Small intestine (tissue), 7 donors: ENCODE measurements at regions not wholly inside any gene's neighbourhood (a gene's known extent, or its start where the extent isn't known, plus 50 kb on each side); places are given as distances from the start of the nearest gene placed in this dataset.

ENCODE experiments used
- DNase-seq, 2 donors: peaks; one replicate each; pipeline versions ENCODE4 v3.0.0 to v3.0.0-alpha.2; 2013
- FAIRE-seq: peaks from 2 replicates; lab custom pipeline; 2012; peaks lifted over from hg19 to GRCh38; lab: Jason Lieb, UNC
- H3K27ac ChIP-seq, 3 donors: one replicate each; pipeline ENCODE4 v1.5.1; 2013; ENCODE audit warnings: low read length in 2 of 3, mild to moderate bottlenecking in 2 of 3, control low read depth in 1 of 3, inconsistent platforms in 1 of 3, low read depth in 1 of 3, moderate library complexity in 1 of 3
- H3K27me3 ChIP-seq, 3 donors: one replicate each; pipeline ENCODE4 v1.6.1; 2013; ENCODE audit warnings: low read length in 3 of 3, inconsistent platforms in 1 of 3; ENCODE audit not compliant: control insufficient read depth in 3 of 3, insufficient read depth in 3 of 3
- H3K36me3 ChIP-seq, 3 donors: one replicate each; pipeline ENCODE4 v1.6.1; 2013; ENCODE audit warnings: low read length in 3 of 3, inconsistent platforms in 1 of 3, low read depth in 1 of 3, mild to moderate bottlenecking in 1 of 3, moderate library complexity in 1 of 3; ENCODE audit not compliant: control insufficient read depth in 3 of 3, insufficient read depth in 2 of 3
- H3K4me1 ChIP-seq, 3 donors: one replicate each; pipeline ENCODE4 v1.6.1; 2013; ENCODE audit warnings: low read length in 2 of 3, inconsistent platforms in 1 of 3, low read depth in 1 of 3, mild to moderate bottlenecking in 1 of 3, moderate library complexity in 1 of 3; ENCODE audit not compliant: control insufficient read depth in 3 of 3, insufficient read depth in 2 of 3
- H3K4me3 ChIP-seq, 3 donors: one replicate each; pipeline ENCODE4 v1.5.1; 2013; ENCODE audit warnings: low read length in 3 of 3, control low read depth in 1 of 3, inconsistent platforms in 1 of 3, low read depth in 1 of 3, mild to moderate bottlenecking in 1 of 3, moderate library complexity in 1 of 3
- H3K9me3 ChIP-seq, 2 donors: one replicate each; pipeline ENCODE4 v1.6.1; 2013; ENCODE audit warnings: low read depth in 1 of 2, low read length in 1 of 2; ENCODE audit not compliant: control insufficient read depth in 2 of 2, insufficient read depth in 1 of 2
- WGBS, 3 donors: extraction: QIAGEN DNeasy Blood & Tissue Kit; methylation state at CpG; one replicate each; pipeline ENCODE4 v1.1.7; 2013; 5-methylcytosine and 5-hydroxymethylcytosine counted together
- donor health status: healthy with polysubstance abuse.
- donor health status: control.
- donor health status: control.
- donor health status: Bipolar disorder and iron deficiency.
- donor health status: healthy.

DNA sequence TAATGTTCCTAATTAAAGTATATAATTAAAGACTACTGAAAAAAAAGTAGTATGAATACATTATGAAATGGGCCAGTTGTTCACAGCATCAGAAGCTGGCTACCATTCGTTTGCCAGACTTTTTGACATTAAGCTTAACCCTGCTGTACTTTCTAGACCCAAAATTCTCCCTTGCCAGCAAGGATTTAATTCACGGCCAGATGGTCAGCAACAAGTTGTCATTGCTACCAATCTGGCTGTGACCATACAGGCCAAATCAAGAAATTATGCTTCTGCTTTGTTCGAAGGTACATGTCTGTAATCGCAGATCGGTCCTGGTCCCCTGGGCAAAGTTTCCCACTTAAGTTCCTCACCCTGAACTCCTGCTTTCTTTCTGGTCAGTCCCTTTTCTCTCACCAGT lies 217.7 kb upstream of the ATXN7L3B start:
- no peaks in the 10 kb centered on the region for H3K27me3 ChIP-seq
- H3K4me3 ChIP-seq = no peak overlapping the region
- WGBS, 3 donors = 69 to 82% (median 76%) methylated on average over 5 of the region's 5 CpGs
- no peaks in the 10 kb centered on the region for H3K4me1 ChIP-seq
- DNase-seq (no peak), FAIRE-seq (no peak)
- no peak overlapping the region for H3K27ac ChIP-seq
- no peaks in the 10 kb centered on the region for H3K9me3 ChIP-seq
- no peaks in the 10 kb centered on the region for H3K36me3 ChIP-seq

DNA sequence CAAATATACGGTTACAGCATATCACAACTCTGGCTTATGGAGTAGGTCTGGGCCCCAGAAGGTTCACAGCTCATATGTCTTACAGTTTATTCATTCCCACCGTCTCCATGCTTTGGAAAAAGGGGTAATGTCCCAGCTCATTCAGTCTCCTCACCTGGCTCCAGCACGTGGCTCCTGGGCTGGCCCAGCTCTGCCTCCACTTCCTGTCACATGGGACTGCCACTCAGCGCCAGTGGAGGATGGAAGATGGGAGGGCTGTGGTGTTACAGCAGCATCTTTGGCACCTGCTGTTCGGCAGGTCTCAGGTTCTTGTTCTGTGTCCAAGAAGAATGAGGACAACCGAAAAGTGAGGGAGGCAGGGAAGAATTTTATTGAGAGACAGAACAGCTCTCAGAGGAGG lies 216.3 kb upstream of the ATXN7L3B start:
- Histone ChIP-seq H3K36me3 (no peaks in the 10 kb centered on the region), H3K27me3 (no peaks in the 10 kb centered on the region), H3K27ac (no peak overlapping the region), H3K9me3 (no peaks in the 10 kb centered on the region), H3K4me3 (no peak overlapping the region), H3K4me1 (no peaks in the 10 kb centered on the region)
- FAIRE-seq (no peak), DNase-seq (no peak)
- 72 to 77% (median 75%) methylated on average over 6 of the region's 6 CpGs for WGBS, 3 donors

DNA sequence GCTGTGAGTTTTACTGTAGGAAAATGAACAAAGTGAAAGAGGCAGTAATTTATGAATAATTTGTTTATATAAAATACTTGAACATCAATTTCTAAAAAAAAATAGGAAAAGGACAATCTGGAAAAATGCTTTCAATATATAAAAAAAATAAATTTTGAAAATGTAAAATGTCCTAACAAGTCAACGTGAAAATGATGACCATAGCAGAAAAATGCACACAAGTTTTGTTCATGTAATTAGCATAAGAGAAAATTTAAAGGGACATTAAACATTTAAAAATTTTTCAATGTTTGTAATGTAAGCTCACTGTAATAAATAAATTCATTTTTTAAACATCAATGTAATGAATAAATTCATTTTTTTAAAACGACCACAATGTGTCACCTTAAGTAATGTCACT lies 214.8 kb upstream of the ATXN7L3B start:
- DNase-seq (no peak), FAIRE-seq (peak; percentile 77)
- Histone ChIP-seq H3K27me3 (no peaks in the 10 kb centered on the region), H3K36me3 (no peaks in the 10 kb centered on the region), H3K9me3 (no peaks in the 10 kb centered on the region), H3K27ac (no peak overlapping the region), H3K4me3 (no peak overlapping the region), H3K4me1 (no peaks in the 10 kb centered on the region)
- WGBS, 3 donors = 34 to 61% (median 53%) methylated on average over 2 of the region's 2 CpGs

DNA sequence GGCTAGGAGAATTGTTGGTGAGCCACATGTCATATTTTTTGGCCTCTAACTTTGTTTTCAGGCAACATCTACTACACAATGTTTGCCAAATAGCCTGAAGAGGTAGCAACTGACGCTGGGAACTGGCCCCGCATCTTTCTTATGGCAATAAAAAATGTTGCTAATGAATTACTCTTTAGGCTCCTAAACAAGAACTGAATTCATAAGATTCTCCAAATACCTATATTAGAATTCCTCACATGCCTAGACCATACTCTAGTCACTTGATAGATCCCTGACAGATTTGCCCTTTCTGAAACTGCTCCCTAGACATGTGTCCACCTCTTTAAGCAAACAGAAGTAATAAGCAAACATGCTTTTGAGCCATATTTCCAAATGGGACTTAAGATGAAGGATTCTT lies 209.0 kb upstream of the ATXN7L3B start:
- Histone ChIP-seq H3K9me3 (no peaks in the 10 kb centered on the region), H3K27me3 (no peaks in the 10 kb centered on the region), H3K4me1 (no peaks in the 10 kb centered on the region), H3K27ac (no peak overlapping the region), H3K4me3 (no peak overlapping the region), H3K36me3 (no peaks in the 10 kb centered on the region)
- no peak for DNase-seq
- 53 to 70% (median 67%) methylated on average over 2 of the region's 2 CpGs for WGBS, 3 donors
- FAIRE-seq = no peak

DNA sequence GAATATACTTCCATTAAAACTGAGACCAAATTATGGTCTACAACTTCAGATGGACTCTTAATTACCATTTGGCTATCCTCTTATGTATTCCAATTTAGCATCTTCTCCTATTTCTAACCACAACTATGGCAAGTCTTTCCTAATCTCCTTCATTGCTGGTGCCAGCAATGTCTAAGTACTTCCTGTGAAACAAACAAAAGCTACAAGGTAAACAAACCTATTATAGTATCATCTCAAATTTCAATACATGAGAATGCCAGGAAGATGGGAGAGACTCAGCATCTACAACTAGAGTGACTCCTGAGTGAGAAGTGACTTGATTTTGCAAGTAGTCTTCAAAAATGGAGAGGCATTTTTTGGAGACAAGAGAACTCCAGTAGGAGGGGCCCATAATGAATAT lies 202.9 kb upstream of the ATXN7L3B start:
- no peak for FAIRE-seq
- H3K36me3 ChIP-seq = no peaks in the 10 kb centered on the region
- H3K4me1 ChIP-seq = no peaks in the 10 kb centered on the region

DNA sequence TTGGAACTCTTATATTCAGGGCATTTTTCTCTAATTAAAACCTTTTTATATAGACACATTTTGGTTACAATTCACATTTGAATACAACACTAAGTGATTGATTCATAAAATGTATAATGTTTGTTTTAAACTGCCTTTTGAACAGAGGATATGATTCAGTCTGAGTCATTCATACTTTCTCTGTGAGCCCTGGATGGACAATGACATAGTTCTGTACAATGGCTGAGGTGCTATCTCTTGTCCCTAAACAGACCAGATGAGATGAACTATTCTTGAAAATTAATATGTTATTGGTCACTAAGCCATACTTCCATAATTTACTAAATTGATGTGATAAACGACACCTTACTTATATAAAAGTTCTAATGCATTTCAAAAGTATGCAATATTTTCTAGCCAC lies 199.7 kb upstream of the ATXN7L3B start:
- Histone ChIP-seq H3K27me3 (no peaks in the 10 kb centered on the region), H3K9me3 (no peaks in the 10 kb centered on the region), H3K36me3 (no peaks in the 10 kb centered on the region), H3K27ac (no peak overlapping the region), H3K4me1 (no peaks in the 10 kb centered on the region), H3K4me3 (no peak overlapping the region)
- 43 to 76% (median 51%) methylated on average over 1 of the region's 1 CpG for WGBS, 3 donors
- FAIRE-seq (no peak), DNase-seq (no peak)

More for the DNA sequence above, 202.9 kb upstream of the ATXN7L3B start:
- H3K4me3 ChIP-seq = no peak overlapping the region
- DNase-seq = no peak
- H3K27me3 ChIP-seq = no peaks in the 10 kb centered on the region
- H3K9me3 ChIP-seq = no peaks in the 10 kb centered on the region
- no peak overlapping the region for H3K27ac ChIP-seq

DNA sequence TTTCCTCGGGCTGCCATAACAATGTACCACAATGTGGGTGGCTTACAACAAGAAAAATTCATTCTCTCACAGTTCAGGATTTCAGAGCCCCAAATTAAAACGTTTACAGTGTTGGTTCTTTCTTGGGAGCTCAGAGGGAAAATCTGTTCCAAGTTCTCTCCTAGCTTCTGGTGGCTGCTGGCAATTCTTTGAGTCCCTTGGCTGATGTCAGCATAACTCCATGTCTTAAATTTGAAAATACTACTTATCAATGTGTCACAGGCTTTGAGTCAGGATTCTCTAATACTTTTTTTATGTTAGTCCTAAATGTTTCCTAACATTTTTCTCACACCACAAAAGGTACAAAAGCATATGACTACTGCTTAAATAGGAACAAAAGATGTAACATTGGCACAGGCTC lies 198.4 kb upstream of the ATXN7L3B start:
- WGBS, 3 donors = 26 to 39% (median 30%) methylated on average over 2 of the region's 2 CpGs

DNA sequence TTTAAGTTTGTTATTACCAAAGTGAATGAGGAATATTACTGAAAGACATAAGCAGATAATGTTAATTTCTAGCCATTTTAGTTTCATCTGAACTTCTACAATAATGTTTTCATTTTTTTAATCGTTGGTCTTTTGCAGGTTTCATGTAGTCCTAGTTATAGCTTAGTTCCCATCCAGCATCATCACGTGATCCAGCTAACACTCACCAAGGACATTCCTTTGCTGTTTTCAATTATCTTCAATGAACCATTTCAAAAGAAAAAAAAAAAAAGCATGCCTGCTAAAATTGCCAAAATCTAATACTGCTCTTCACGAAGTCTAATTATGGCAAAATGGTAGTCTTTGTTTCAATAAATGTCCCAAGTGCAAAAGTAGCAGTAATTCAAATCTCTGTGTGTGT lies 187.7 kb upstream of the ATXN7L3B start:
- Histone ChIP-seq H3K27ac (no peak overlapping the region), H3K9me3 (no peaks in the 10 kb centered on the region), H3K4me3 (no peak overlapping the region), H3K36me3 (no peaks in the 10 kb centered on the region), H3K4me1 (no peaks in the 10 kb centered on the region), H3K27me3 (no peaks in the 10 kb centered on the region)
- FAIRE-seq (no peak), DNase-seq (no peak)
- WGBS, 3 donors = 70 to 77% (median 76%) methylated on average over 3 of the region's 3 CpGs

More for the DNA sequence above, 198.4 kb upstream of the ATXN7L3B start:
- FAIRE-seq = no peak
- Histone ChIP-seq H3K27ac (no peak overlapping the region), H3K4me3 (no peak overlapping the region), H3K4me1 (no peaks in the 10 kb centered on the region), H3K9me3 (no peaks in the 10 kb centered on the region), H3K36me3 (no peaks in the 10 kb centered on the region), H3K27me3 (no peaks in the 10 kb centered on the region)
- DNase-seq = no peak

DNA sequence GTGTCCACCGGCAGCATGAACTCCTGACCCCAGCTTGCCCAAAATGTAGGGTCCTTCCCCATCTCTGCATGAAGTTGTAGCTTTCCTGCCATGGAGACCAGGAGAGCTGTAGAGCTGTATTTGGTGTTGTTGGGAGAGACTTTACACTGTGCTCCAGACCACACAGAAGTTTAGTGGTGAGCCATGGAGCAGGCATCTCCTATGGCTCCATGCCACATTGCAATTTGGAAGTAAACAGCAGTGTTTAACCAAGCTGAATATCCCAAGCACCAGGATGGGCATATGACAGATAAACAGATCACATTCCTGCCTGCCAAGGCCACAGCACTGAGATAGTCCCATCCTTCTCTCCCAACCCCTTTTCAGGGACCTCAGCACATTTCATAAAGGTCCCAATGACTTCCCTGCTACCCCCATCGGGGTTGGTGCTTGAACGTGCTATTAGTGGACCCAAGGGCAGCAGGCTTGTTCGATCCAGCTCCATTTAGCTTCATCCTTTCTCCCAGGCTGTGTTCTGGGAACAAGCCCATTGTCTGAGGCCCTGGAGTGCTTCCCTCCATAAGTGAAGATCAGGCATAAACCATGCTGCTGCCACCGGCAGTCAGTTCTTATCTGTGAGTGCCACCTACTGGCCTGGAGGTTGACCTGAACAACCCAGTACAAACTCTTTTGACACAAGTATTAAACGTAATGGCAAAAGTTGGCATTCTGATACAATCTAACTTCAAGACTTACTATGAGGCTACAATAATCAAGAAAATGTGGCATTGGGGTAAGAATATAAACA lies 172.3 kb upstream of the ATXN7L3B start:
- Histone ChIP-seq H3K4me1 (no peaks in the 10 kb centered on the region), H3K36me3 (no peaks in the 10 kb centered on the region), H3K27me3 (peaks cover 0 to 2% (median 0%) of the 10 kb centered on the region in 3 donors), H3K27ac (no peak overlapping the region), H3K9me3 (no peaks in the 10 kb centered on the region), H3K4me3 (no peak overlapping the region)
- DNase-seq = peak; percentile 1 to 5
- WGBS, 3 donors = 66 to 79% (median 71%) methylated on average over 6 of the region's 6 CpGs
- FAIRE-seq = no peak
